ENCODE measurements at regions not wholly inside any gene's neighbourhood (a gene's known extent, or its start where the extent isn't known, plus 50 kb on each side); places are given as distances from the start of the nearest gene placed in this dataset.

- 68% methylated on average over 7 of the region's 7 CpGs for WGBS
These were observed 288.6 kb upstream of the PWP1 start for GRCh38 chr12:107396991-107397390.

GRCh38 chr12:107397890-107398500 lies 287.6 kb upstream of the PWP1 start:
- Histone ChIP-seq H3K4me3 (ENCODE audit: low read depth, low read length) (no peak overlapping the region), H3K36me3 (ENCODE audit: insufficient read depth) (no peaks in the 10 kb centered on the region), H3K27ac (ENCODE audit: low read depth) (no peak overlapping the region), H3K4me1 (ENCODE audit: insufficient read depth) (no peaks in the 10 kb centered on the region)
- WGBS: 63% methylated on average over 11 of the region's 11 CpGs
- DNase-seq (ENCODE audit: extremely low spot score): no peak

More at GRCh38 chr12:107396991-107397390, 288.6 kb upstream of the PWP1 start:
- no peaks in the 10 kb centered on the region for H3K4me1 ChIP-seq (ENCODE audit: insufficient read depth)
- DNase-seq (ENCODE audit: extremely low spot score): no peak
- no peaks in the 10 kb centered on the region for H3K36me3 ChIP-seq (ENCODE audit: insufficient read depth)
- no peak overlapping the region for H3K4me3 ChIP-seq (ENCODE audit: low read depth, low read length)
- H3K27ac ChIP-seq (ENCODE audit: low read depth): no peak overlapping the region

- no peaks in the 10 kb centered on the region for H3K36me3 ChIP-seq (ENCODE audit: insufficient read depth)
- H3K4me1 ChIP-seq (ENCODE audit: insufficient read depth): no peaks in the 10 kb centered on the region
- 72% methylated on average over 5 of the region's 5 CpGs for WGBS
- DNase-seq (ENCODE audit: extremely low spot score): no peak
- H3K27ac ChIP-seq (ENCODE audit: low read depth): no peak overlapping the region
- no peak overlapping the region for H3K4me3 ChIP-seq (ENCODE audit: low read depth, low read length)
These were observed 286.6 kb upstream of the PWP1 start for GRCh38 chr12:107399046-107399445.

GRCh38 chr12:107400686-107401447 lies 284.7 kb upstream of the PWP1 start:
- DNase-seq (ENCODE audit: extremely low spot score): no peak
- H3K27ac ChIP-seq (ENCODE audit: low read depth): no peak overlapping the region
- 81% methylated on average over 14 of the region's 14 CpGs for WGBS

GRCh38 chr12:107402041-107403022 lies 283.3 kb upstream of the PWP1 start:
- DNase-seq (ENCODE audit: extremely low spot score): no peak
- Histone ChIP-seq H3K27ac (ENCODE audit: low read depth) (no peak overlapping the region), H3K4me1 (ENCODE audit: insufficient read depth) (no peaks in the 10 kb centered on the region), H3K4me3 (ENCODE audit: low read depth, low read length) (no peak overlapping the region), H3K36me3 (ENCODE audit: insufficient read depth) (no peaks in the 10 kb centered on the region)
- 70% methylated on average over 5 of the region's 5 CpGs for WGBS

More at GRCh38 chr12:107400686-107401447, 284.7 kb upstream of the PWP1 start:
- Histone ChIP-seq H3K36me3 (ENCODE audit: insufficient read depth) (no peaks in the 10 kb centered on the region), H3K4me1 (ENCODE audit: insufficient read depth) (no peaks in the 10 kb centered on the region), H3K4me3 (ENCODE audit: low read depth, low read length) (no peak overlapping the region)

- H3K27ac ChIP-seq (ENCODE audit: low read depth): no peak overlapping the region
- H3K36me3 ChIP-seq (ENCODE audit: insufficient read depth): no peaks in the 10 kb centered on the region
- no peaks in the 10 kb centered on the region for H3K4me1 ChIP-seq (ENCODE audit: insufficient read depth)
- WGBS: 72% methylated on average over 4 of the region's 4 CpGs
- no peak overlapping the region for H3K4me3 ChIP-seq (ENCODE audit: low read depth, low read length)
- DNase-seq (ENCODE audit: extremely low spot score): no peak
These were observed 280.6 kb upstream of the PWP1 start for GRCh38 chr12:107404981-107405380.

GRCh38 chr12:107405436-107405835 lies 280.2 kb upstream of the PWP1 start:
- WGBS: 84% methylated on average over 7 of the region's 7 CpGs
- Histone ChIP-seq H3K4me3 (ENCODE audit: low read depth, low read length) (no peak overlapping the region), H3K27ac (ENCODE audit: low read depth) (no peak overlapping the region), H3K36me3 (ENCODE audit: insufficient read depth) (no peaks in the 10 kb centered on the region), H3K4me1 (ENCODE audit: insufficient read depth) (no peaks in the 10 kb centered on the region)
- no peak for DNase-seq (ENCODE audit: extremely low spot score)

GRCh38 chr12:107406932-107407331 lies 278.7 kb upstream of the PWP1 start:
- Histone ChIP-seq H3K36me3 (ENCODE audit: insufficient read depth) (no peaks in the 10 kb centered on the region), H3K27ac (ENCODE audit: low read depth) (no peak overlapping the region), H3K4me3 (ENCODE audit: low read depth, low read length) (no peak overlapping the region), H3K4me1 (ENCODE audit: insufficient read depth) (no peaks in the 10 kb centered on the region)
- WGBS: 82% methylated on average over 5 of the region's 5 CpGs
- no peak for DNase-seq (ENCODE audit: extremely low spot score)

GRCh38 chr12:107411792-107412535 lies 273.6 kb upstream of the PWP1 start:
- no peak for DNase-seq (ENCODE audit: extremely low spot score)
- no peak overlapping the region for H3K4me3 ChIP-seq (ENCODE audit: low read depth, low read length)
- H3K27ac ChIP-seq (ENCODE audit: low read depth): no peak overlapping the region
- H3K36me3 ChIP-seq (ENCODE audit: insufficient read depth): no peaks in the 10 kb centered on the region
- WGBS: 67% methylated on average over 14 of the region's 14 CpGs
- no peaks in the 10 kb centered on the region for H3K4me1 ChIP-seq (ENCODE audit: insufficient read depth)

GRCh38 chr12:107415071-107415470 lies 270.5 kb upstream of the PWP1 start:
- no peak overlapping the region for H3K4me3 ChIP-seq (ENCODE audit: low read depth, low read length)
- no peaks in the 10 kb centered on the region for H3K36me3 ChIP-seq (ENCODE audit: insufficient read depth)
- WGBS: 91% methylated on average over 7 of the region's 7 CpGs
- no peak for DNase-seq (ENCODE audit: extremely low spot score)
- no peak overlapping the region for H3K27ac ChIP-seq (ENCODE audit: low read depth)
- H3K4me1 ChIP-seq (ENCODE audit: insufficient read depth): no peaks in the 10 kb centered on the region

- 84% methylated on average over 8 of the region's 8 CpGs for WGBS
- no peak overlapping the region for H3K27ac ChIP-seq (ENCODE audit: low read depth)
- no peaks in the 10 kb centered on the region for H3K36me3 ChIP-seq (ENCODE audit: insufficient read depth)
- H3K4me1 ChIP-seq (ENCODE audit: insufficient read depth): no peaks in the 10 kb centered on the region
- no peak for DNase-seq (ENCODE audit: extremely low spot score)
- no peak overlapping the region for H3K4me3 ChIP-seq (ENCODE audit: low read depth, low read length)
These were observed 269.8 kb upstream of the PWP1 start for GRCh38 chr12:107415834-107416233.

- DNase-seq (ENCODE audit: extremely low spot score): no peak
- no peak overlapping the region for H3K27ac ChIP-seq (ENCODE audit: low read depth)
- H3K4me3 ChIP-seq (ENCODE audit: low read depth, low read length): no peak overlapping the region
- no peaks in the 10 kb centered on the region for H3K36me3 ChIP-seq (ENCODE audit: insufficient read depth)
- 91% methylated on average over 5 of the region's 5 CpGs for WGBS
- no peaks in the 10 kb centered on the region for H3K4me1 ChIP-seq (ENCODE audit: insufficient read depth)
These were observed 268.6 kb upstream of the PWP1 start for GRCh38 chr12:107417004-107417403.

- Histone ChIP-seq H3K27ac (ENCODE audit: low read depth) (no peak overlapping the region), H3K36me3 (ENCODE audit: insufficient read depth) (no peaks in the 10 kb centered on the region), H3K4me1 (ENCODE audit: insufficient read depth) (no peaks in the 10 kb centered on the region), H3K4me3 (ENCODE audit: low read depth, low read length) (no peak overlapping the region)
- DNase-seq (ENCODE audit: extremely low spot score): no peak
These were observed 266.6 kb upstream of the PWP1 start for GRCh38 chr12:107418981-107419380.

Data from urinary bladder (tissue), 3 donors.